ENCODE measurements at regions not wholly inside any gene's neighbourhood (a gene's known extent, or its start where the extent isn't known, plus 50 kb on each side); places are given as distances from the start of the nearest gene placed in this dataset.

GRCh38 chr3:113339616-113340244 lies 101.6 kb downstream of the CFAP44 start:
- no peaks in the 10 kb centered on the region for H3K36me3 ChIP-seq
- no peak overlapping the region for H3K4me3 ChIP-seq
- no peak overlapping the region for H3K27ac ChIP-seq
- no peaks in the 10 kb centered on the region for H3K4me1 ChIP-seq (ENCODE audit: low read depth)
- no peaks in the 10 kb centered on the region for H3K27me3 ChIP-seq
- DNase-seq (ENCODE audit: low read depth in 1 of 2, low spot score in 1 of 2), result no peak
- H3K9me3 ChIP-seq (ENCODE audit: low read depth), result no peaks in the 10 kb centered on the region
- peak; percentile 28 for TF ChIP-seq CTCF (IDR thresholded peaks at IDR 0.05; ENCODE audit: low read depth, low read length)
